ENCODE measurements at regions not wholly inside any gene's neighbourhood (a gene's known extent, or its start where the extent isn't known, plus 50 kb on each side); places are given as distances from the start of the nearest gene placed in this dataset.

DNA sequence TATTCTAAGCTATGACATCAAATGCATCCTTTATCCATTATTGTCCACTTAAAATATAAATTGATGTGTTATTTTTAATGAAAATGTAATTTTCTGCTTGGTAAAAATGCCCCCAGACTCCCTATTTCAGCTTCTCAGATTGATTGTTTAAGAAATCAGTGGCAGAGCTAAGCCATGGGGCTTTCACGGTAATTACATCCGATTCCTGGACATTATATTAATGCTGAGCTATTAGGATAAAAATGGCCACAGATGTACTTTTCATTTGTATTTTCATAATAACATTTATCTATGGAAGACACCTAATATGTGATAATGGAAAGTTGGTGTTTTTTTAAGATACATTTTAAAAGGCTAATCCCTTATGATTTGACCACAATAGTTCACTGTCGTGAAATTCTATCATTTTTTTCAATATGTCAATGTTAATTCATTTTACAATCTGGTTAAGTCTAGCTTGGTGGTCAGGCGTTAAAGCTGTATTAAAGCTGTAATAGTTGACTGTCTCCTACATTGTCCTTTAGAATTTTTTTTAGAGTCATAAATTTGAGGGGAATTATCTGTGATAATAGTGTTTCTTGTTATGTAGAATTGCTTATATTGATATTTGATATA lies 229.0 kb upstream of the UBE2E3 start:
- TF ChIP-seq, protein P1, sequence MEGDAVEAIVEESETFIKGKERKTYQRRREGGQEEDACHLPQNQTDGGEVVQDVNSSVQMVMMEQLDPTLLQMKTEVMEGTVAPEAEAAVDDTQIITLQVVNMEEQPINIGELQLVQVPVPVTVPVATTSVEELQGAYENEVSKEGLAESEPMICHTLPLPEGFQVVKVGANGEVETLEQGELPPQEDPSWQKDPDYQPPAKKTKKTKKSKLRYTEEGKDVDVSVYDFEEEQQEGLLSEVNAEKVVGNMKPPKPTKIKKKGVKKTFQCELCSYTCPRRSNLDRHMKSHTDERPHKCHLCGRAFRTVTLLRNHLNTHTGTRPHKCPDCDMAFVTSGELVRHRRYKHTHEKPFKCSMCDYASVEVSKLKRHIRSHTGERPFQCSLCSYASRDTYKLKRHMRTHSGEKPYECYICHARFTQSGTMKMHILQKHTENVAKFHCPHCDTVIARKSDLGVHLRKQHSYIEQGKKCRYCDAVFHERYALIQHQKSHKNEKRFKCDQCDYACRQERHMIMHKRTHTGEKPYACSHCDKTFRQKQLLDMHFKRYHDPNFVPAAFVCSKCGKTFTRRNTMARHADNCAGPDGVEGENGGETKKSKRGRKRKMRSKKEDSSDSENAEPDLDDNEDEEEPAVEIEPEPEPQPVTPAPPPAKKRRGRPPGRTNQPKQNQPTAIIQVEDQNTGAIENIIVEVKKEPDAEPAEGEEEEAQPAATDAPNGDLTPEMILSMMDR (tag by site-specific recombination; IDR thresholded peaks at IDR 0.05) = no peak
- no peak for TF ChIP-seq ZNF585B (tag by site-specific recombination; IDR thresholded peaks at IDR 0.05)
- no peak for TF ChIP-seq PRDM4 (tag by site-specific recombination; IDR thresholded peaks at IDR 0.05)
- TF ChIP-seq ZNF221 (tag by site-specific recombination; IDR thresholded peaks at IDR 0.05; ENCODE audit: borderline replicate concordance) = no peak
- TF ChIP-seq YY1 (tag by site-specific recombination; IDR thresholded peaks at IDR 0.05) = no peak
- TF ChIP-seq ZNF292 (tag by site-specific recombination; IDR thresholded peaks at IDR 0.05; ENCODE audit: borderline replicate concordance, low read depth) = no peak
